Small intestine (tissue), 7 donors: ENCODE measurements at regions not wholly inside any gene's neighbourhood (a gene's known extent, or its start where the extent isn't known, plus 50 kb on each side); places are given as distances from the start of the nearest gene placed in this dataset.

Experiments
- DNase-seq, 2 donors: peaks; one replicate each; pipeline versions ENCODE4 v3.0.0 to v3.0.0-alpha.2; 2013
- FAIRE-seq: peaks from 2 replicates; lab custom pipeline; 2012; peaks lifted over from hg19 to GRCh38; lab: Jason Lieb, UNC
- H3K27ac ChIP-seq, 3 donors: one replicate each; pipeline ENCODE4 v1.5.1; 2013; ENCODE audit warnings: low read length in 2 of 3, mild to moderate bottlenecking in 2 of 3, control low read depth in 1 of 3, inconsistent platforms in 1 of 3, low read depth in 1 of 3, moderate library complexity in 1 of 3
- H3K27me3 ChIP-seq, 3 donors: one replicate each; pipeline ENCODE4 v1.6.1; 2013; ENCODE audit warnings: low read length in 3 of 3, inconsistent platforms in 1 of 3; ENCODE audit not compliant: control insufficient read depth in 3 of 3, insufficient read depth in 3 of 3
- H3K36me3 ChIP-seq, 3 donors: one replicate each; pipeline ENCODE4 v1.6.1; 2013; ENCODE audit warnings: low read length in 3 of 3, inconsistent platforms in 1 of 3, low read depth in 1 of 3, mild to moderate bottlenecking in 1 of 3, moderate library complexity in 1 of 3; ENCODE audit not compliant: control insufficient read depth in 3 of 3, insufficient read depth in 2 of 3
- H3K4me1 ChIP-seq, 3 donors: one replicate each; pipeline ENCODE4 v1.6.1; 2013; ENCODE audit warnings: low read length in 2 of 3, inconsistent platforms in 1 of 3, low read depth in 1 of 3, mild to moderate bottlenecking in 1 of 3, moderate library complexity in 1 of 3; ENCODE audit not compliant: control insufficient read depth in 3 of 3, insufficient read depth in 2 of 3
- H3K4me3 ChIP-seq, 3 donors: one replicate each; pipeline ENCODE4 v1.5.1; 2013; ENCODE audit warnings: low read length in 3 of 3, control low read depth in 1 of 3, inconsistent platforms in 1 of 3, low read depth in 1 of 3, mild to moderate bottlenecking in 1 of 3, moderate library complexity in 1 of 3
- H3K9me3 ChIP-seq, 2 donors: one replicate each; pipeline ENCODE4 v1.6.1; 2013; ENCODE audit warnings: low read depth in 1 of 2, low read length in 1 of 2; ENCODE audit not compliant: control insufficient read depth in 2 of 2, insufficient read depth in 1 of 2
- WGBS, 3 donors: extraction: QIAGEN DNeasy Blood & Tissue Kit; methylation state at CpG; one replicate each; pipeline ENCODE4 v1.1.7; 2013; 5-methylcytosine and 5-hydroxymethylcytosine counted together
- donor health status: healthy with polysubstance abuse.
- donor health status: control.
- donor health status: control.
- donor health status: Bipolar disorder and iron deficiency.
- donor health status: healthy.

- DNase-seq = no peak
- no peak overlapping the region for H3K4me3 ChIP-seq
- no peaks in the 10 kb centered on the region for H3K36me3 ChIP-seq
- H3K27me3 ChIP-seq = no peaks in the 10 kb centered on the region
- H3K9me3 ChIP-seq = no peaks in the 10 kb centered on the region
- H3K4me1 ChIP-seq = no peaks in the 10 kb centered on the region
- no peak overlapping the region for H3K27ac ChIP-seq
- 80 to 88% (median 80%) methylated on average over 4 of the region's 4 CpGs for WGBS, 3 donors
- FAIRE-seq = no peak
These were observed 329.9 kb downstream of the HRH4 start for GRCh38 chr18:24790347-24790746.

GRCh38 chr18:24791751-24792545 lies 331.5 kb downstream of the HRH4 start:
- no peaks in the 10 kb centered on the region for H3K27me3 ChIP-seq
- FAIRE-seq = no peak
- 47 to 61% (median 54%) methylated on average over 7 of the region's 7 CpGs for WGBS, 3 donors
- H3K9me3 ChIP-seq = no peaks in the 10 kb centered on the region
- H3K36me3 ChIP-seq = no peaks in the 10 kb centered on the region
- no peak overlapping the region for H3K27ac ChIP-seq
- no peak overlapping the region for H3K4me3 ChIP-seq
- no peak for DNase-seq
- H3K4me1 ChIP-seq = no peaks in the 10 kb centered on the region

- FAIRE-seq (no peak), DNase-seq (no peak)
- Histone ChIP-seq H3K4me1 (no peaks in the 10 kb centered on the region), H3K27ac (no peak overlapping the region), H3K27me3 (no peaks in the 10 kb centered on the region), H3K36me3 (no peaks in the 10 kb centered on the region), H3K4me3 (no peak overlapping the region), H3K9me3 (no peaks in the 10 kb centered on the region)
- WGBS, 3 donors = 93 to 96% (median 96%) methylated on average over 4 of the region's 4 CpGs
These were observed 333.3 kb downstream of the HRH4 start for GRCh38 chr18:24793742-24794141.

- 83 to 97% (median 89%) methylated on average over 2 of the region's 2 CpGs for WGBS, 3 donors
- Histone ChIP-seq H3K4me3 (no peak overlapping the region), H3K27me3 (no peaks in the 10 kb centered on the region), H3K9me3 (no peaks in the 10 kb centered on the region), H3K36me3 (no peaks in the 10 kb centered on the region), H3K4me1 (no peaks in the 10 kb centered on the region), H3K27ac (no peak overlapping the region)
- DNase-seq (no peak), FAIRE-seq (no peak)
These were observed 334.7 kb downstream of the HRH4 start for GRCh38 chr18:24795129-24795528.

GRCh38 chr18:24797981-24798380 lies 337.5 kb downstream of the HRH4 start:
- no peak overlapping the region for H3K27ac ChIP-seq
- H3K9me3 ChIP-seq = no peaks in the 10 kb centered on the region
- no peaks in the 10 kb centered on the region for H3K27me3 ChIP-seq
- WGBS, 3 donors = 82 to 97% (median 89%) methylated on average over 3 of the region's 3 CpGs
- DNase-seq = no peak
- no peaks in the 10 kb centered on the region for H3K36me3 ChIP-seq
- peaks cover 0 to 2% (median 2%) of the 10 kb centered on the region in 3 donors for H3K4me1 ChIP-seq
- H3K4me3 ChIP-seq = no peak overlapping the region
- no peak for FAIRE-seq

- WGBS, 3 donors = 71 to 100% (median 76%) methylated on average over 1 of the region's 1 CpG
- no peak for FAIRE-seq
- Histone ChIP-seq H3K4me1 (peaks cover 0 to 2% (median 2%) of the 10 kb centered on the region in 3 donors), H3K4me3 (no peak overlapping the region), H3K27ac (no peak overlapping the region), H3K36me3 (no peaks in the 10 kb centered on the region), H3K9me3 (no peaks in the 10 kb centered on the region), H3K27me3 (no peaks in the 10 kb centered on the region)
- no peak for DNase-seq
These were observed 338.7 kb downstream of the HRH4 start for GRCh38 chr18:24799176-24799575.

GRCh38 chr18:24799720-24800119 lies 339.3 kb downstream of the HRH4 start:
- no peak overlapping the region for H3K27ac ChIP-seq
- FAIRE-seq (no peak), DNase-seq (no peak)
- H3K4me1 ChIP-seq = peaks cover 0 to 2% (median 2%) of the 10 kb centered on the region in 3 donors
- 25 to 52% (median 26%) methylated on average over 4 of the region's 4 CpGs for WGBS, 3 donors
- no peaks in the 10 kb centered on the region for H3K36me3 ChIP-seq
- no peaks in the 10 kb centered on the region for H3K27me3 ChIP-seq
- H3K9me3 ChIP-seq = no peaks in the 10 kb centered on the region
- H3K4me3 ChIP-seq = no peak overlapping the region

- peaks cover 0 to 2% (median 2%) of the 10 kb centered on the region in 3 donors for H3K4me1 ChIP-seq
- WGBS, 3 donors = 40 to 86% (median 85%) methylated on average over 1 of the region's 1 CpG
- H3K36me3 ChIP-seq = no peaks in the 10 kb centered on the region
- FAIRE-seq = no peak
- no peak for DNase-seq
- H3K27me3 ChIP-seq = no peaks in the 10 kb centered on the region
- H3K4me3 ChIP-seq = no peak overlapping the region
- H3K9me3 ChIP-seq = no peaks in the 10 kb centered on the region
- no peak overlapping the region for H3K27ac ChIP-seq
These were observed 340.6 kb downstream of the HRH4 start for GRCh38 chr18:24801001-24801400.

GRCh38 chr18:24802456-24802855 lies 342.0 kb downstream of the HRH4 start:
- no peaks in the 10 kb centered on the region for H3K36me3 ChIP-seq
- peak; percentile 57 to 78 for DNase-seq
- no peak for FAIRE-seq

More at GRCh38 chr18:24802456-24802855, 342.0 kb downstream of the HRH4 start:
- H3K9me3 ChIP-seq = no peaks in the 10 kb centered on the region
- no peak overlapping the region for H3K4me3 ChIP-seq
- no peaks in the 10 kb centered on the region for H3K27me3 ChIP-seq
- peaks cover 0 to 2% (median 2%) of the 10 kb centered on the region in 3 donors for H3K4me1 ChIP-seq
- H3K27ac ChIP-seq = no peak overlapping the region
